ENCODE measurements at regions not wholly inside any gene's neighbourhood (a gene's known extent, or its start where the extent isn't known, plus 50 kb on each side); places are given as distances from the start of the nearest gene placed in this dataset.
"Not testable (repeated sequence)": the region's sequence is repeated elsewhere in the genome, so short reads cannot be mapped to it uniquely, and the experiment has no call there.

- Histone ChIP-seq H3K4me2 (ENCODE audit: low read depth, low read length) (no peak overlapping the region), H3K79me2 (ENCODE audit: low read length) (no peaks in the 10 kb centered on the region)
Observed at GRCh38 chr4:116982656-116983055, 102.7 kb downstream of the TRAM1L1 start.

DNA sequence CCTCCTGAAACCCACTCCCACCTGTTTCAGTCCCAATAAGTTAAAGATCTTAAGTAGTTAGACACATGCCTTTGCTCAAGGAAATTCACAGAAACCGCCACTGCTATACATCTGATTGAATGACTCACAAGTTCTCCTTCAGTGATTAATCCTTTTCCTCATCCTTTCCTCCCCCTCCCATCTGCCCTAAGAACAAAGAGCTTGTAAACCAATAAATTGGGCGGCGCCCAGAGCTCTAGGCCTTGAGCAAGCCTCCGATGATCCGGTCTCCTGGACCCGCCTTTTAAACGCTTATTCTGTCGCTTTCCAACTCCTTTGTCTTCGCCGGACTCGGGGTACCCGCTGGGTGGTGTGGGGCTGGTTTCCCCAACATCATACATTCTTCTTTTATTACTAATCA is 104.9 kb downstream of the TRAM1L1 start:
- DNase-seq; H3K36me3 ChIP-seq (replicated peaks; ENCODE audit: insufficient read depth, low read length); H3K79me2 ChIP-seq (ENCODE audit: low read length); H3K27ac ChIP-seq (ENCODE audit: low read length); H3K9me3 ChIP-seq (replicated peaks; ENCODE audit: insufficient read depth, low read length); H3F3A ChIP-seq (ENCODE audit: insufficient read depth, low read length); H3K4me3 ChIP-seq (ENCODE audit: low read length); H2AFZ ChIP-seq (ENCODE audit: low read length); H3K9ac ChIP-seq (ENCODE audit: low read length); H4K20me1 ChIP-seq (ENCODE audit: insufficient read depth, low read length); H3K27me3 ChIP-seq (replicated peaks; ENCODE audit: insufficient read depth, low read length); H3K4me1 ChIP-seq (ENCODE audit: low read length); H3K9me2 ChIP-seq (replicated peaks; ENCODE audit: insufficient read depth, low read length); H3K4me2 ChIP-seq (ENCODE audit: low read depth, low read length): not testable (repeated sequence)

More at GRCh38 chr4:116982656-116983055, 102.7 kb downstream of the TRAM1L1 start:
- H3F3A ChIP-seq (ENCODE audit: insufficient read depth, low read length), result no peaks in the 10 kb centered on the region
- no peaks in the 10 kb centered on the region for H3K9me3 ChIP-seq (replicated peaks; ENCODE audit: insufficient read depth, low read length)
- no peaks in the 10 kb centered on the region for H3K36me3 ChIP-seq (replicated peaks; ENCODE audit: insufficient read depth, low read length)
- no peak overlapping the region for H3K27ac ChIP-seq (ENCODE audit: low read length)
- no peaks in the 10 kb centered on the region for H4K20me1 ChIP-seq (ENCODE audit: insufficient read depth, low read length)
- no peak overlapping the region for H3K9ac ChIP-seq (ENCODE audit: low read length)
- no peak overlapping the region for H3K4me3 ChIP-seq (ENCODE audit: low read length)
- no peak for DNase-seq
- no peaks in the 10 kb centered on the region for H3K27me3 ChIP-seq (replicated peaks; ENCODE audit: insufficient read depth, low read length)
- H2AFZ ChIP-seq (ENCODE audit: low read length), result no peak overlapping the region
- H3K9me2 ChIP-seq (replicated peaks; ENCODE audit: insufficient read depth, low read length), result no peaks in the 10 kb centered on the region
- H3K4me1 ChIP-seq (ENCODE audit: low read length), result no peaks in the 10 kb centered on the region
- TF ChIP-seq EZH2 (optimal IDR thresholded peaks at IDR 0.05; ENCODE audit: low read depth, low read length) (no peak), CTCF (IDR thresholded peaks at IDR 0.05; ENCODE audit: low read length) (no peak), EZH2phosphoT487 (IDR thresholded peaks at IDR 0.05; ENCODE audit: low read length) (no peak)

DNA sequence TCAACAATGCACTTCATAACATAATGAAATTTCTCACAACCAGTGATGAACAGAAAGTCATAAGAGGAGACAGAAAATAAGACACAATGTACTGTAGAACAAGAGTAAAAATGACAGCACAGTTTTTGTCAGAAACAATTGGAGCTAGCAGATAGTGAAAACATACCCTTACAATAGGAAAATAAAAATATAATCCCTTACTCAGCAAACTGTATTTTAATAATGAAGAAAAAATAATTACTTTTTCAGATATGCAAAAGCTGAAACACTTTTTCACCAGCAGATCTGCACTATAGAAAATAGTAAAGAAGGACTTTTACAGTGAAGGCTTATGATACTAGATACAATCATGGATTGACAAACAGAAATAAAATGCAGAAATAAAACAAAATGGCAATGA is 126.3 kb downstream of the TRAM1L1 start:
- TF ChIP-seq EZH2phosphoT487 (IDR thresholded peaks at IDR 0.05; ENCODE audit: low read length) (no peak), EZH2 (optimal IDR thresholded peaks at IDR 0.05; ENCODE audit: low read depth, low read length) (no peak), CTCF (IDR thresholded peaks at IDR 0.05; ENCODE audit: low read length) (no peak)
- Histone ChIP-seq H3K4me1 (ENCODE audit: low read length) (no peaks in the 10 kb centered on the region), H3K27ac (ENCODE audit: low read length) (no peak overlapping the region), H3K36me3 (replicated peaks; ENCODE audit: insufficient read depth, low read length) (no peaks in the 10 kb centered on the region), H3K27me3 (replicated peaks; ENCODE audit: insufficient read depth, low read length) (no peaks in the 10 kb centered on the region), H2AFZ (ENCODE audit: low read length) (no peak overlapping the region), H3K9me2 (replicated peaks; ENCODE audit: insufficient read depth, low read length) (no peaks in the 10 kb centered on the region; the same call in 1 of the 2 replicates), H4K20me1 (ENCODE audit: insufficient read depth, low read length) (no peaks in the 10 kb centered on the region), H3K9ac (ENCODE audit: low read length) (no peak overlapping the region), H3K79me2 (ENCODE audit: low read length) (no peaks in the 10 kb centered on the region), H3K4me3 (ENCODE audit: low read length) (no peak overlapping the region), H3K4me2 (ENCODE audit: low read depth, low read length) (no peak overlapping the region), H3K9me3 (replicated peaks; ENCODE audit: insufficient read depth, low read length) (no peaks in the 10 kb centered on the region), H3F3A (ENCODE audit: insufficient read depth, low read length) (no peaks in the 10 kb centered on the region)
- no peak for DNase-seq

GRCh38 chr4:116953947-116954346 is 131.4 kb downstream of the TRAM1L1 start:
- no peaks in the 10 kb centered on the region for H4K20me1 ChIP-seq (ENCODE audit: insufficient read depth, low read length)
- TF ChIP-seq EZH2 (optimal IDR thresholded peaks at IDR 0.05; ENCODE audit: low read depth, low read length) (no peak), EZH2phosphoT487 (IDR thresholded peaks at IDR 0.05; ENCODE audit: low read length) (no peak), CTCF (IDR thresholded peaks at IDR 0.05; ENCODE audit: low read length) (no peak)
- H3F3A ChIP-seq (ENCODE audit: insufficient read depth, low read length), result no peaks in the 10 kb centered on the region
- H2AFZ ChIP-seq (ENCODE audit: low read length), result no peak overlapping the region
- H3K27ac ChIP-seq (ENCODE audit: low read length), result no peak overlapping the region
- H3K9me3 ChIP-seq (replicated peaks; ENCODE audit: insufficient read depth, low read length), result no peaks in the 10 kb centered on the region
- H3K4me2 ChIP-seq (ENCODE audit: low read depth, low read length), result no peak overlapping the region
- H3K9ac ChIP-seq (ENCODE audit: low read length), result no peak overlapping the region
- no peaks in the 10 kb centered on the region for H3K9me2 ChIP-seq (replicated peaks; ENCODE audit: insufficient read depth, low read length)
- H3K79me2 ChIP-seq (ENCODE audit: low read length), result no peaks in the 10 kb centered on the region
- no peak overlapping the region for H3K4me3 ChIP-seq (ENCODE audit: low read length)
- H3K4me1 ChIP-seq (ENCODE audit: low read length), result no peaks in the 10 kb centered on the region
- DNase-seq, result no peak
- no peaks in the 10 kb centered on the region for H3K36me3 ChIP-seq (replicated peaks; ENCODE audit: insufficient read depth, low read length)
- no peaks in the 10 kb centered on the region for H3K27me3 ChIP-seq (replicated peaks; ENCODE audit: insufficient read depth, low read length)

Data from MM.1S (cell line).